K562 (cell line): ENCODE measurements at regions not wholly inside any gene's neighbourhood (a gene's known extent, or its start where the extent isn't known, plus 50 kb on each side); places are given as distances from the start of the nearest gene placed in this dataset.

ENCODE experiments used
- ATAC-seq: fragments of 200-7000 bp; cut with Tn5 transposase; 3 replicates; pipeline ENCODE4 v1.9.1; 2020; ENCODE audit warnings: moderate library complexity
- BruUV-seq: library from RNA; stranded (reverse); fragments of 400-500 nt; replicated peaks from 2 replicates; lab custom pipeline; 2021; lab: Mats Ljungman, UMichigan
- CTCF ChIA-PET: fragments of 300-600 bp; formaldehyde crosslinking; extraction: SDS; loops from one replicate; lab custom pipeline; 2021; ENCODE audit warnings: low intra/inter-chr PET ratio; lab: Yijun Ruan, JAX
- POLR2A ChIA-PET: fragments of 300-600, 350-650 bp; sonication (Branson Sonifier 250); formaldehyde crosslinking; extraction: SDS; loops from one replicate; lab custom pipeline; 2021; ENCODE audit warnings: antibody characterized with exemption, inconsistent platforms; lab: Yijun Ruan, JAX
- DNase-seq, 4 experiments: peaks; one replicate each; pipeline versions ENCODE4 v3.0.0 to v3.0.0-alpha.2; 2011 to 2018; ENCODE audit warnings: low spot score in 3 of 4, mixed read lengths in 3 of 4; ENCODE audit errors: extremely low read depth in 1 of 4
- FAIRE-seq: peaks from 2 replicates; lab custom pipeline; 2011; peaks lifted over from hg19 to GRCh38; lab: Jason Lieb, UNC
- H2AFZ ChIP-seq: 2 replicates; pipeline ENCODE4 v1.6.0; 2011; ENCODE audit warnings: low read depth, low read length, control low read depth, inconsistent platforms
- H3K27ac ChIP-seq: fragments of 200-600 bp; 3 replicates; pipeline ENCODE4 v1.8.0; 2011; ENCODE audit warnings: low read depth, mild to moderate bottlenecking, control low read depth, inconsistent platforms, low read length, moderate library complexity, mixed read lengths; ENCODE audit errors: extremely low read depth
- H3K27me3 ChIP-seq, 2 experiments: fragments of 300-600 bp in 1 of 2; 2 replicates in 1 of 2; 3 replicates in 1 of 2; pipeline versions ENCODE4 v1.6.0 to v1.8.0; 2011; ENCODE audit warnings: inconsistent platforms in 2 of 2, low read length in 2 of 2, mild to moderate bottlenecking in 1 of 2, mixed read lengths in 1 of 2, moderate library complexity in 1 of 2; ENCODE audit not compliant: control insufficient read depth in 2 of 2, insufficient read depth in 2 of 2
- H3K36me3 ChIP-seq: fragments of 300-600 bp; 3 replicates; pipeline ENCODE4 v1.8.0; 2011; ENCODE audit warnings: mild to moderate bottlenecking, low read length, inconsistent platforms; ENCODE audit not compliant: control insufficient read depth, insufficient read depth
- H3K4me1 ChIP-seq, 2 experiments: fragments of 200-600 bp in 1 of 2; replicated peaks in 1 of 2; 2 replicates in 1 of 2; 3 replicates in 1 of 2; pipeline versions ENCODE4 v1.5.1 to v1.8.0; 2011; ENCODE audit warnings: inconsistent platforms in 2 of 2, low read length in 2 of 2, mild to moderate bottlenecking in 1 of 2, mixed read lengths in 1 of 2, moderate library complexity in 1 of 2; ENCODE audit not compliant: control insufficient read depth in 2 of 2, insufficient read depth in 2 of 2
- H3K4me2 ChIP-seq: 2 replicates; pipeline ENCODE4 v1.6.1; 2011; ENCODE audit warnings: low read length, control low read depth, inconsistent platforms, mixed read lengths; ENCODE audit not compliant: insufficient read depth
- H3K4me3 ChIP-seq: fragments of 200-600 bp; sonication (generic), shearing (Covaris generic); 2 replicates; pipeline ENCODE4 v1.5.1; 2016; ENCODE audit warnings: control low read depth, inconsistent platforms
- H3K79me2 ChIP-seq: fragments of 200-600 bp; 3 replicates; pipeline ENCODE4 v1.8.0; 2011; ENCODE audit warnings: low read length, inconsistent platforms; ENCODE audit not compliant: control insufficient read depth, insufficient read depth
- H3K9ac ChIP-seq, 2 experiments: 2 replicates each; pipeline versions ENCODE4 v1.6.0 to v1.6.1; 2011; ENCODE audit warnings: low read depth in 2 of 2, low read length in 2 of 2, control low read depth in 1 of 2, inconsistent platforms in 1 of 2, mild to moderate bottlenecking in 1 of 2, mixed read lengths in 1 of 2; ENCODE audit not compliant: insufficient read depth in 1 of 2
- H3K9me1 ChIP-seq: one replicate; pipeline ENCODE4 v1.6.0; 2011; ENCODE audit warnings: inconsistent platforms, mild to moderate bottlenecking, low read length, moderate library complexity; ENCODE audit not compliant: control insufficient read depth, insufficient read depth
- H3K9me3 ChIP-seq: replicated peaks from 2 replicates; pipeline ENCODE4 v1.5.1; 2011; ENCODE audit warnings: low read depth, low read length, inconsistent platforms; ENCODE audit not compliant: control insufficient read depth, insufficient read depth
- H4K20me1 ChIP-seq: replicated peaks from 2 replicates; pipeline ENCODE4 v1.6.1; 2011; ENCODE audit warnings: low read length, inconsistent platforms, mixed read lengths; ENCODE audit not compliant: control insufficient read depth, insufficient read depth
- HINFP ChIP-seq: fragments of 450-650 bp; conservative IDR thresholded peaks from 2 replicates; pipeline ENCODE4 v1.6.1; 2016; ENCODE audit warnings: missing genetic modification characterization, low read depth, mild to moderate bottlenecking, control low read depth, missing compliant biosample characterization
- PATZ1 ChIP-seq: fragments of 250-450 bp; sonication (Bioruptor Pico); IDR thresholded peaks from 2 replicates; pipeline ENCODE4 v1.5.0; 2020; ENCODE audit warnings: mild to moderate bottlenecking, borderline replicate concordance
- RBM39 ChIP-seq: fragments of 200-400 bp; formaldehyde crosslinking; optimal IDR thresholded peaks from 2 replicates; pipeline ENCODE3; 2018; ENCODE audit warnings: low read depth, low read length
- TAF1 ChIP-seq: IDR thresholded peaks from 2 replicates; pipeline ENCODE4 v1.6.1; 2011; ENCODE audit warnings: mild to moderate bottlenecking, low read length, moderate library complexity; ENCODE audit not compliant: insufficient read depth, control insufficient read depth, severe bottlenecking; ENCODE audit errors: extremely low read depth
- USF1 ChIP-seq: sonication (generic); formaldehyde crosslinking; IDR thresholded peaks from 2 replicates; pipeline ENCODE4 v1.9.0; 2022; ENCODE audit warnings: mild to moderate bottlenecking, missing genetic modification reagents
- ZBTB34 ChIP-seq: fragments of 250-450 bp; sonication (Bioruptor Pico); IDR thresholded peaks from 2 replicates; pipeline ENCODE4 v1.8.0; 2021; ENCODE audit warnings: mild to moderate bottlenecking, moderate library complexity
- ZNF592 ChIP-seq: fragments of 450-650 bp; IDR thresholded peaks from 2 replicates; pipeline ENCODE4 v1.6.1; 2017; ENCODE audit warnings: antibody characterized with exemption, mild to moderate bottlenecking
- WGBS: fragments of 100-300 bp; shearing (Covaris generic); methylation state at CpG from one replicate; pipeline ENCODE4 v1.1.6; 2016; ENCODE audit warnings: low coverage, mixed read lengths; ENCODE audit not compliant: insufficient coverage; ENCODE audit errors: missing lambda C conversion rate; 5-methylcytosine and 5-hydroxymethylcytosine counted together
- in situ Hi-C: fragments of 300-500 bp; cut with MboI; formaldehyde crosslinking; loops from 4 replicates; pipeline ENCODE4 v1.15.0; 2018; ENCODE audit warnings: inconsistent platforms, mixed read lengths
- intact Hi-C: fragments of 100-400 bp; cut with micrococcal nuclease; formaldehyde crosslinking; loops from 2 replicates; pipeline ENCODE4 v1.14.2; 2022

- TF ChIP-seq ZBTB34 (CRISPR knock-in tag) (no peak), USF1 (CRISPR knock-in tag) (no peak), RBM39 (no peak), TAF1 (no peak)
Measured at GRCh38 chr17:13885953-13886889, 183.1 kb upstream of the COX10 start (continued).

- in situ Hi-C loops, result no loop called here
- no peak for TF ChIP-seq PATZ1
- no peak for TF ChIP-seq ZNF592
- TF ChIP-seq HINFP, result no peak
Measured at GRCh38 chr17:13888056-13888609, 181.2 kb upstream of the COX10 start.

More at GRCh38 chr17:13888056-13888609, 181.2 kb upstream of the COX10 start:
- Histone ChIP-seq H3K9ac (no peak overlapping the region), H4K20me1 (no peaks in the 10 kb centered on the region), H3K79me2 (no peaks in the 10 kb centered on the region), H3K9me1 (no peaks in the 10 kb centered on the region), H3K27me3 (no peaks in the 10 kb centered on the region), H3K4me2 (no peak overlapping the region), H2AFZ (no peak overlapping the region), H3K4me1 (no peaks in the 10 kb centered on the region), H3K4me3 (no peak overlapping the region), H3K36me3 (no peaks in the 10 kb centered on the region), H3K9me3 (no peaks in the 10 kb centered on the region), H3K27ac (no peak overlapping the region)
- no peak for FAIRE-seq
- DNase-seq, result peak in 1 of 4 experiments; percentile 3
- CTCF ChIA-PET, result no interaction called here
- BruUV-seq, result no TSS peak
- WGBS, result 1% methylated on average over 7 of the region's 7 CpGs
- POLR2A ChIA-PET, result no interaction called here
- ATAC-seq, result no peak
- intact Hi-C loops, result no loop called here
